ENCODE measurements at regions not wholly inside any gene's neighbourhood (a gene's known extent, or its start where the extent isn't known, plus 50 kb on each side); places are given as distances from the start of the nearest gene placed in this dataset.

DNA sequence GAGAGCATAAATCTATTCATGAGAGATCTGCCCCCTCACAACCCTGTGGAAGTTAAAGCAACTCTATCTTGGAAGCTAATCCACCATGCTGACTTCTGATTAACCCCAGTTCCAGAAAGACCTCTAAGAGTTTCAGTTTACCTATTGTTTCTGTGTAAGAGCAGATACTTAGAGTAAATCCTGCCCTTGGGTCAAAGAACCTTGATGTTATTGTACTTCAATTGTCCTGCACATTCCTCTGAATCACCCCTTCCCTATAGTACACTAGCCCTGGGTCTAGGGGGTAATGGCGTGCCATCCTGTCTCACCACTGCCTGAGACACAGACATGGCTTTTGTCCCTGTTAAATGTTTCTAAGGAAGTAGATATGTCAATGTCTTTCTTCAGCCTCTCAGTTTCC is 138.6 kb downstream of the CAAP1 start:
- TF ChIP-seq, protein P1, sequence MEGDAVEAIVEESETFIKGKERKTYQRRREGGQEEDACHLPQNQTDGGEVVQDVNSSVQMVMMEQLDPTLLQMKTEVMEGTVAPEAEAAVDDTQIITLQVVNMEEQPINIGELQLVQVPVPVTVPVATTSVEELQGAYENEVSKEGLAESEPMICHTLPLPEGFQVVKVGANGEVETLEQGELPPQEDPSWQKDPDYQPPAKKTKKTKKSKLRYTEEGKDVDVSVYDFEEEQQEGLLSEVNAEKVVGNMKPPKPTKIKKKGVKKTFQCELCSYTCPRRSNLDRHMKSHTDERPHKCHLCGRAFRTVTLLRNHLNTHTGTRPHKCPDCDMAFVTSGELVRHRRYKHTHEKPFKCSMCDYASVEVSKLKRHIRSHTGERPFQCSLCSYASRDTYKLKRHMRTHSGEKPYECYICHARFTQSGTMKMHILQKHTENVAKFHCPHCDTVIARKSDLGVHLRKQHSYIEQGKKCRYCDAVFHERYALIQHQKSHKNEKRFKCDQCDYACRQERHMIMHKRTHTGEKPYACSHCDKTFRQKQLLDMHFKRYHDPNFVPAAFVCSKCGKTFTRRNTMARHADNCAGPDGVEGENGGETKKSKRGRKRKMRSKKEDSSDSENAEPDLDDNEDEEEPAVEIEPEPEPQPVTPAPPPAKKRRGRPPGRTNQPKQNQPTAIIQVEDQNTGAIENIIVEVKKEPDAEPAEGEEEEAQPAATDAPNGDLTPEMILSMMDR (IDR thresholded peaks at IDR 0.05; ENCODE audit: low read depth, low read length), result no peak

DNA sequence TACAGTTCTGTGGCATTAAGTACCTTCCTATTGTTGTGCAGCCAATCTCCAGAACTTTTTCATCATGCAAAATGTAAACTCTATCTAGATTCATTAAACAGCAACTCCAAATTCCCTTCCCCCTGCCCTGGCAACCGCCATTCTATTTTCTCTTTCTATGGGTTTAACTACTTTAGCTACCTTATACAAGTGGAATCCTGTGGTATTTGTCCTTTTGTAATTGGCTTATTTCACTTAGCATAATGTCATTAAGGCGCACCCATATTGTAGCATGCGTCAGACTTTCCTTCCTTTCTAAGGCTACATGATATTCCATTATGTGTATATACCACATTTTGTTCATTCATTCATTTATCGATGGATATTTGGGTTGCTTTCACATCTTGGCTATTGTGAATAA is 142.4 kb downstream of the CAAP1 start:
- TF ChIP-seq, protein P1 (IDR thresholded peaks at IDR 0.05; ENCODE audit: low read depth, low read length), result no peak
- no peak for DNase-seq (ENCODE audit: extremely low read depth, low read depth)

More for the DNA sequence above, 138.6 kb downstream of the CAAP1 start:
- DNase-seq (ENCODE audit: extremely low read depth, low read depth), result no peak

DNA sequence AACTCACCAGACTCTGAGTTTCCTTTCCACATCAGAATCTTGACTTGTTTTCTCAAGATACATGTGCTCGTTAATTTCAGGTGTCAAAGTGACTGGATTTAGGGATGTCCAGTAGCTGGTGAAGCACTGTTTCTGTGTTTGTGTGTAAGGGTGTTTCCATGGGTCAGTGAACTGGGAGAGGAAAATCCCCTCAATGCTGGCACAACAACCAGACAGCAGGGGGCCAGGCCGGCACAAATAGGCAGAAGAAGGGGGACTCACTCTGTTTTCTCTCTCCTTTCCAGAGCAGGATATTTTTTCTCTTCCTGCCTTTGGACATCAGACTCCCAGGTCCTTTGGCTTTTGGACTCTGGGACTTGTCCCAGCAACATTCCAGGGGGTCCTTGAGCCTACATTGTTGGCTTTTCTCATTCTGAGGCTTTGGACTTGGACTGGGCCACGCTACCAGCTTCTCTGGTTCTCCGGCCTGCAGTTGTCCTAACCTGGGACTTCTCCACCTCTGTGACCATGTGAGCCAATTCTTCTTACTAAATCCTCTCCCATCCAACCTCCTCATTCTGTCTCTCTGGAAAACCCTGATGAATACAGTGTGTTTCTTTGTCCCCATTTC is 144.0 kb downstream of the CAAP1 start:
- TF ChIP-seq, protein P1 (IDR thresholded peaks at IDR 0.05; ENCODE audit: low read depth, low read length), result no peak
- no peak for DNase-seq (ENCODE audit: extremely low read depth, low read depth)

DNA sequence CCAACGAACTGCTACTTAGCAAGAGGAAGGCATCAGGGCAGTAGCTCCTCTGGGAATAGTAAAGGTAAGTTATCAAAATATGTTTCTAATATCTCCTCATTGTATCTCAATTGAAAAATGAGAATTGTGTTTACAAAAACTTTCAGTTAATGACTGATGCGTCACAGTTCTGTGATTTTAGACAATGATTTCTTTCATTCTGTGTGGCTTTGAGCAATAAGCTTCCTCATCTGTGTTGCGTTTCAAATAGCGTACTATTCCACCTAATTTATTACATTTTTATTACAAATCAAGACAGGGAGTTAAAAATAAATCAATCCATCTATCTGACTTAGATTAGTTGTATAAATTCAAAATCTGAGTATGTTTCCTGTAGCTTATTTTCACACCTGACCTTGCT is 145.0 kb downstream of the CAAP1 start:
- TF ChIP-seq, protein P1 (IDR thresholded peaks at IDR 0.05; ENCODE audit: low read depth, low read length), result no peak
- no peak for DNase-seq (ENCODE audit: extremely low read depth, low read depth)

DNA sequence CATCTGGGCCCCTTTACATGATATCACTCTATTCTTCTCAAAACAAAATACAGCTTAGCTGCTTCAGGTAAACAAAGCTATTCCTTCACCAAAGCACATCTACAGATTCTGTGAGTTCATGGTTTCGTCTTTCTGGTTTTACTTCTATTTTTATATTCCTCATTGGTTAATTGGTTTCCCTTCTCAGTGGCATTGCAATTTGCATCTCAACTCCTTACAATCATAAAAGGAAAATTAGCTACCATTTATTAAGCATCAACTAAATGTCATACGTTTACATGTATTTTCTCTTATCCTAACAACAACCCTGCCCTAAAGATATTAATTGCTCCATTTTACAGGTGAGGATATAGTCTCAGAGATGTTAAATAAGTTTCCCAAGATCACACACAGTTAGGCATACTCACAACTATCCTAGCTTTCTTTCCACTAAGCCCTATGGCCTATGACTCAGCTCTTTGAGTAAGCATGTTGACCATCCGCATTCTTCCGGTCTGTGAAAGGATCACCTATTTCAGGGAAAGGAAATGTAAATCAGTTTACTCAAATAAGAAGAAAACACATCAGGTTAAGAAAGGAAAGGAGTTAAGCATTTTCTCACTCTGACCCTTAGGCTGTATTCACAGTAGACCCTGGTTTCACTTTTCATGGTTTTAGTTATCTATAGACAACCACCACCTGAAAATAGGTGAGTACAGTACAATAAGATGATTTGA is 146.1 kb downstream of the CAAP1 start:
- TF ChIP-seq, protein P1 (IDR thresholded peaks at IDR 0.05; ENCODE audit: low read depth, low read length), result no peak
- no peak for DNase-seq (ENCODE audit: extremely low read depth, low read depth)

DNA sequence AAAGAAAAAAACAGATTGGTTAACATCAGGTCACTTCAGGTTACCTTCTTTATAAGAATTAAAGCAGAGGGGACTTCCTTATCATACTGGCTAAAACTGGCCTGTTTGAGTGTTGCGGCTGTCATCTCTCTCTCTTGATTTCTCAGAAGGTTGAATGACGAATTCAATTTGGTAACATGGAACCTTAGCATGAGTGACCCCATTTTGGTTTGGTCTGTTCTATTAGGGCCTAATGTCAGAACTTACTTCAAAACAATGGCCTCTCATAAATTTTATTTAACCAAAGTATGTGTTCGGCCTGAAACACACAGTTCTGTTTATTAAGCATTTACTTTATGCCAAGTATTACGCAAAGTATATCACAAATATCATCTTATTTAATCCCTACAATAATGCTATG is 147.5 kb downstream of the CAAP1 start:
- TF ChIP-seq, protein P1 (IDR thresholded peaks at IDR 0.05; ENCODE audit: low read depth, low read length), result no peak

DNA sequence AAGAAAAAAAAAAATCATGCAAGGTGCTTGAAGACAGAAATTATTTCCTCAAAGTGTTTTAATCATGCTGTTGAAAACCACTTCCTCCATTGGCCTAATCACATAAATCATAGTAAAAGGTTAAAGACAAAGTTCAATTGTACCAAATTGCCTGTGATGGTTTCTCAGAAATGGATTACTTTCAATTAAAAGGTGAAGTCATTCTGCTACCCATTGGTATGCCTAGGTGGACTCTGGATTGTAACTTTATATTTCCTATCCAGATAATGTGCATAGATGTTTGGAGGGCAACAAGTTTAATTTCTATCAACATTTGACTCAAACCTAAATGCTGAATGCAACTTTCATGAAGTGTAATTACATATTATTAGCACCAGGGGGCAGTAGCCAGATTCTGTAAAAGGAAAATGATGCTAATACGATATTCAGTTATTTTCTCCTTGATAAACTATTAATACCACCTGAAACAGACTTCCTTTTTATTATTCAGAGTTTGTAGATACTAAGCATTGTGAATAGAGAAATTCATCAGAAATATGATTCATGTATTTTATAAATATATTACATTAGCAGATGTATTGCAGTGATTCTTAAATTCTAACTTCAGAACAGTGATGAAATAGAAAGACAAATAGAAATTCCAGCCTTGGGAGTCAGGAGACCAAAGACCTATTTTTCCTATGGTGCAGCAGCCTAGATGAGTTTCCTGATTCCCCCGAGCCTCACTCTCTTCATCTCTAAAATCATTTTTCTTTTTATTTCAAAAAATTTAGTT is 148.2 kb downstream of the CAAP1 start:
- peak; percentile 2 for DNase-seq (ENCODE audit: extremely low read depth, low read depth)
- TF ChIP-seq, protein P1 (IDR thresholded peaks at IDR 0.05; ENCODE audit: low read depth, low read length), result peak; percentile 62

More for the DNA sequence above, 147.5 kb downstream of the CAAP1 start:
- no peak for DNase-seq (ENCODE audit: extremely low read depth, low read depth)

Measured in AG09319 (cell line).